Muscle layer of duodenum (tissue), 2 donors: ENCODE measurements at regions not wholly inside any gene's neighbourhood (a gene's known extent, or its start where the extent isn't known, plus 50 kb on each side); places are given as distances from the start of the nearest gene placed in this dataset.

Source experiments
- H3K27ac ChIP-seq: one replicate; pipeline ENCODE4 v1.7.0; 2013; ENCODE audit warnings: mild to moderate bottlenecking, low read length
- H3K27me3 ChIP-seq: one replicate; pipeline ENCODE4 v1.7.0; 2013; ENCODE audit warnings: low read depth, mild to moderate bottlenecking, control low read depth, low read length
- H3K36me3 ChIP-seq, 2 donors: one replicate each; pipeline ENCODE4 v1.7.0; 2013; ENCODE audit warnings: low read length in 2 of 2, control low read depth in 1 of 2, mild to moderate bottlenecking in 1 of 2; ENCODE audit not compliant: insufficient read depth in 2 of 2, control insufficient read depth in 1 of 2
- H3K4me1 ChIP-seq, 2 donors: one replicate each; pipeline ENCODE4 v1.7.0; 2013; ENCODE audit warnings: low read length in 2 of 2, mild to moderate bottlenecking in 2 of 2, control low read depth in 1 of 2, moderate library complexity in 1 of 2; ENCODE audit not compliant: insufficient read depth in 2 of 2, control insufficient read depth in 1 of 2
- H3K4me3 ChIP-seq, 2 donors: one replicate each; pipeline ENCODE4 v1.7.0; 2013; ENCODE audit warnings: low read length in 2 of 2, low read depth in 1 of 2, mild to moderate bottlenecking in 1 of 2
- H3K9me3 ChIP-seq, 2 donors: one replicate each; pipeline ENCODE4 v1.7.0; 2013; ENCODE audit warnings: low read length in 2 of 2, control low read depth in 1 of 2, mild to moderate bottlenecking in 1 of 2; ENCODE audit not compliant: control insufficient read depth in 1 of 2
- donor health status: healthy.

- Histone ChIP-seq H3K36me3 (no peaks in the 10 kb centered on the region), H3K9me3 (no peaks in the 10 kb centered on the region), H3K27me3 (no peaks in the 10 kb centered on the region), H3K27ac (no peak overlapping the region), H3K4me1 (no peaks in the 10 kb centered on the region), H3K4me3 (no peak overlapping the region)
Observed at GRCh38 chrX:124488412-124489161, 142.2 kb downstream of the SH2D1A start.

DNA sequence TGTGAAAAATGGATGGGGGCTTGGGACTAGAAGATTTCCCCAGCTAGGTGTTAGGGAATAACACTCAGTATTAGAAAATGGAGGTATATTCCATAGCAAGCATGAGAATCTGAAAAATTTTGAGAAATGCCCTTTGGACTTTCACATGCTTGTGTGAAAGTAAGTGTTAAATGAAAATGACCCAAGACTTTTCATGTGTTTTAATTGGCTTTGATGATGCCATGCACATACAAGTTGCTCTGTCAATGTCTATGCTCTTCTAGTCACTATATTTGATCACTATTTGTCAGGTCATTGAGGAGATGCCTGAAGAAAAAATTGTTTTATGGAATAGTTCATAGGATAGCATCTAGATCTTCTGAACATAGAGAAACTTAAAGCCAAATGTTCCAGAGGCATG, 147.6 kb downstream of the SH2D1A start:
- Histone ChIP-seq H3K9me3 (no peaks in the 10 kb centered on the region), H3K4me3 (no peak overlapping the region), H3K4me1 (no peaks in the 10 kb centered on the region), H3K27me3 (no peaks in the 10 kb centered on the region), H3K36me3 (no peaks in the 10 kb centered on the region), H3K27ac (no peak overlapping the region)

DNA sequence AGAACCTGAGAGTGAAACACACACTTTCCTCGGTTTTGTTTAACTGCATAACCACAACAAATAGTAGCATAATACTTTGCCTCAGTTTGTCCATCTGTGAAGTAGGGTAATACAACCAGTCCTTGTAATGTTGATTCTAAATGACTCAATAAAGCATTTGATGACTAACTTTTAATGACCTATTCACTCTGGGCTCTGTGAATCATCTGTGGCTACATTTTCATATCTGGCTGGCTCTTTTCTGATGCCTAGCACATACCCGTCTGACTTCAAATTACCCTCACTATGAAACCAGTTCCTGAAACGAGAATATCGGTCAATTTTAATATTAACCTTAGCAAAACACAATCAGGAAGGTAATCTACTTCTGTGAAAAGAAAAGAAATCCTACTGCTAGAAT, 151.0 kb downstream of the SH2D1A start:
- no peak overlapping the region for H3K4me3 ChIP-seq
- H3K27ac ChIP-seq: no peak overlapping the region
- no peaks in the 10 kb centered on the region for H3K9me3 ChIP-seq

GRCh38 chrX:124501586-124501985, 155.2 kb downstream of the SH2D1A start:
- no peak overlapping the region for H3K4me3 ChIP-seq
- no peaks in the 10 kb centered on the region for H3K36me3 ChIP-seq
- H3K9me3 ChIP-seq: no peaks in the 10 kb centered on the region
- no peaks in the 10 kb centered on the region for H3K4me1 ChIP-seq
- no peaks in the 10 kb centered on the region for H3K27me3 ChIP-seq
- H3K27ac ChIP-seq: no peak overlapping the region

More for the DNA sequence above, 151.0 kb downstream of the SH2D1A start:
- Histone ChIP-seq H3K27me3 (no peaks in the 10 kb centered on the region), H3K36me3 (no peaks in the 10 kb centered on the region), H3K4me1 (no peaks in the 10 kb centered on the region)

GRCh38 chrX:124502166-124502565, 155.8 kb downstream of the SH2D1A start:
- Histone ChIP-seq H3K9me3 (no peaks in the 10 kb centered on the region), H3K27me3 (no peaks in the 10 kb centered on the region), H3K36me3 (no peaks in the 10 kb centered on the region), H3K4me1 (no peaks in the 10 kb centered on the region), H3K4me3 (no peak overlapping the region), H3K27ac (no peak overlapping the region)

- Histone ChIP-seq H3K36me3 (no peaks in the 10 kb centered on the region), H3K27me3 (no peaks in the 10 kb centered on the region), H3K27ac (no peak overlapping the region), H3K9me3 (no peaks in the 10 kb centered on the region), H3K4me3 (no peak overlapping the region), H3K4me1 (no peaks in the 10 kb centered on the region)
Observed at GRCh38 chrX:124502599-124502998, 156.2 kb downstream of the SH2D1A start.

DNA sequence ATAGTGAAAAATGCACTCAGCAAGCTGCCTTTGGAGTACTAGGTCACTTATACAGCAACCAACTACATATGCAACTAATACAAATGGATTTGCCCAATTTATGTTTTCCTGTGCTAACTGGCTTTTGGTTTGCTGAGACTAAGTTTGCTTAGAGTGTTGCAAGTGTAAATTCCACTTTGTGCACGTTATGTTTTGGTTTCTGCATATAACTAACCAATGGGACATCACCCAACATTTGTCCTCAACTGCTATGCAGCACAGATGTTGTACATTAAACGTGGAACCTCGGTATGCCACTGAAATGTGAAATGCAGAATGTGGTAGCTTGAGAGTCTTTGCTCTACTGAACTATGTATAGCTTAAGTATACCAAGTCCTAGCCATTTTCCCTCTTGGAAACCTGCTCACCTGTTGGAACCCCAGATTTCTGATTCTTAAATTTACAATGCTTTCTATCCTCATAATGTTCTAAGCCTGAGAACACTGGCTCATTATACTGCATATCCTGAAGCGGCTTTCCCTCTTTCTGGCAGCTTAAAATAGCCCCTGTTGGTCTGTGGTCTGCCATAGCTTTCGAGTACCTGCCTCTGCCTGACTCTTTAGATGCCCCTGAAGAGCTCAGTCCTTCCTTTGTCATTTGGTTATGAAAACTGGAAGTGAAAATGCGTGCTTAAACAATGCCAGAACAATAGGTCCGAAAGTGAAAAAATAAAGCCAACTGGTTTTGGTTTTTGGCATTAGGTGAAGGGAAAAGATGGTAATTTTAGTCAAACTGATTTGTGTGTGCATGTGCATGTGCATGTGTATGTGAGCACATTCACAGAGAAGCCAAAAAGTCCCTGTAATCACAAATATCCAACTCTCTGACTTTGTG, 158.0 kb downstream of the SH2D1A start:
- Histone ChIP-seq H3K4me3 (no peak overlapping the region), H3K36me3 (no peaks in the 10 kb centered on the region), H3K27ac (no peak overlapping the region), H3K9me3 (no peaks in the 10 kb centered on the region), H3K4me1 (no peaks in the 10 kb centered on the region), H3K27me3 (no peaks in the 10 kb centered on the region)

DNA sequence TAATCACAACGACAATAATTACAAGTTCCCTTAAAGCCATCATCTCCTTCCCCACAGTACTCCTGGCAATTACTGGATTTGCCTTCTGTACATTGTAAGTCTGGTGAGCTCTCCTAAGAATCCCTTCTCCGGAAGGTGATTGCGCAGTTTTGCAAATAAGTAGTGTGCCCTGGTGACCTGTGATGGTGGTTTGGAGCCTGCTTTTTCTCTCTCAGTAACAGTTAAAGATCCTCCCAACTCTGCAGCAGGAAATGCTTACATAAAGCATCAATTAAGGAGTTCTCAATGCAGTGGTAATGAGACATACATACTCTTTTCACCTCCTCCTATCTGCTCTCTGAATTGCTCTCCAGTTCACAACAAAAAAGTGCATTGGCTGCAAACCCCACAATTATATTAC, 159.7 kb downstream of the SH2D1A start:
- Histone ChIP-seq H3K4me1 (no peaks in the 10 kb centered on the region), H3K9me3 (no peaks in the 10 kb centered on the region), H3K27ac (no peak overlapping the region), H3K36me3 (no peaks in the 10 kb centered on the region), H3K27me3 (no peaks in the 10 kb centered on the region), H3K4me3 (no peak overlapping the region)

- Histone ChIP-seq H3K4me3 (no peak overlapping the region), H3K27ac (no peak overlapping the region), H3K4me1 (no peaks in the 10 kb centered on the region), H3K27me3 (no peaks in the 10 kb centered on the region), H3K36me3 (no peaks in the 10 kb centered on the region), H3K9me3 (no peaks in the 10 kb centered on the region)
Observed at GRCh38 chrX:124507246-124507645, 160.9 kb downstream of the SH2D1A start.

DNA sequence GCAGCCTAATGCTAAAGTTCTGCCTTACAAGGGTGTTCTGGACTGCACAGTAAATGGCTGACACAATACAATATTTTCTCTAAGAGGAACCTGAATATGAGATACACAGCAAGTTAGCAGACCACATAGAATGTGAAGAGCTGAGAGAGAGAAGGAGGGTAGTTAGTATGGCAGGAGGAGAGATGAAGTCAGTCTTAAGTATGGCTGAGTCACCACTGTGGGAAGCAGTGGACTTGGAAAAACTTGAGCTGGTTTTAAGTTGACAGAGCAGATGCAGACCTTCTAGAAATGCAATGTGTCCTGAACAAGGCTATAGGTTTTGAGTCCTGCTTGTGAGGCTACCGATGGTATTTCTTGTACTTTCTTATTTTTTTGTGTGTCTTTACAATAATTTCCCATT, 172.5 kb downstream of the SH2D1A start:
- Histone ChIP-seq H3K4me1 (no peaks in the 10 kb centered on the region), H3K36me3 (no peaks in the 10 kb centered on the region), H3K9me3 (no peaks in the 10 kb centered on the region), H3K4me3 (no peak overlapping the region), H3K27ac (no peak overlapping the region), H3K27me3 (no peaks in the 10 kb centered on the region)

GRCh38 chrX:124524852-124525251, 178.5 kb downstream of the SH2D1A start:
- no peaks in the 10 kb centered on the region for H3K36me3 ChIP-seq
- H3K4me1 ChIP-seq: no peaks in the 10 kb centered on the region
- H3K27me3 ChIP-seq: no peaks in the 10 kb centered on the region
- no peaks in the 10 kb centered on the region for H3K9me3 ChIP-seq
- H3K4me3 ChIP-seq: no peak overlapping the region
- no peak overlapping the region for H3K27ac ChIP-seq
